K562 (cell line): ENCODE measurements at regions not wholly inside any gene's neighbourhood (a gene's known extent, or its start where the extent isn't known, plus 50 kb on each side); places are given as distances from the start of the nearest gene placed in this dataset.

Experiments used
- ATAC-seq: fragments of 200-7000 bp; cut with Tn5 transposase; 3 replicates; pipeline ENCODE4 v1.9.1; 2020; ENCODE audit warnings: moderate library complexity
- BruUV-seq: library from RNA; stranded (reverse); fragments of 400-500 nt; replicated peaks from 2 replicates; lab custom pipeline; 2021; lab: Mats Ljungman, UMichigan
- CTCF ChIA-PET: fragments of 300-600 bp; formaldehyde crosslinking; extraction: SDS; loops from one replicate; lab custom pipeline; 2021; ENCODE audit warnings: low intra/inter-chr PET ratio; lab: Yijun Ruan, JAX
- POLR2A ChIA-PET: fragments of 300-600, 350-650 bp; sonication (Branson Sonifier 250); formaldehyde crosslinking; extraction: SDS; loops from one replicate; lab custom pipeline; 2021; ENCODE audit warnings: antibody characterized with exemption, inconsistent platforms; lab: Yijun Ruan, JAX
- DNase-seq, 4 experiments: peaks; one replicate each; pipeline versions ENCODE4 v3.0.0 to v3.0.0-alpha.2; 2011 to 2018; ENCODE audit warnings: low spot score in 3 of 4, mixed read lengths in 3 of 4; ENCODE audit errors: extremely low read depth in 1 of 4
- FAIRE-seq: peaks from 2 replicates; lab custom pipeline; 2011; peaks lifted over from hg19 to GRCh38; lab: Jason Lieb, UNC
- H2AFZ ChIP-seq: 2 replicates; pipeline ENCODE4 v1.6.0; 2011; ENCODE audit warnings: low read depth, low read length, control low read depth, inconsistent platforms
- H3K27ac ChIP-seq: fragments of 200-600 bp; 3 replicates; pipeline ENCODE4 v1.8.0; 2011; ENCODE audit warnings: low read depth, mild to moderate bottlenecking, control low read depth, inconsistent platforms, low read length, moderate library complexity, mixed read lengths; ENCODE audit errors: extremely low read depth
- H3K27me3 ChIP-seq, 2 experiments: fragments of 300-600 bp in 1 of 2; 2 replicates in 1 of 2; 3 replicates in 1 of 2; pipeline versions ENCODE4 v1.6.0 to v1.8.0; 2011; ENCODE audit warnings: inconsistent platforms in 2 of 2, low read length in 2 of 2, mild to moderate bottlenecking in 1 of 2, mixed read lengths in 1 of 2, moderate library complexity in 1 of 2; ENCODE audit not compliant: control insufficient read depth in 2 of 2, insufficient read depth in 2 of 2
- H3K36me3 ChIP-seq: fragments of 300-600 bp; 3 replicates; pipeline ENCODE4 v1.8.0; 2011; ENCODE audit warnings: mild to moderate bottlenecking, low read length, inconsistent platforms; ENCODE audit not compliant: control insufficient read depth, insufficient read depth
- H3K4me1 ChIP-seq, 2 experiments: fragments of 200-600 bp in 1 of 2; replicated peaks in 1 of 2; 2 replicates in 1 of 2; 3 replicates in 1 of 2; pipeline versions ENCODE4 v1.5.1 to v1.8.0; 2011; ENCODE audit warnings: inconsistent platforms in 2 of 2, low read length in 2 of 2, mild to moderate bottlenecking in 1 of 2, mixed read lengths in 1 of 2, moderate library complexity in 1 of 2; ENCODE audit not compliant: control insufficient read depth in 2 of 2, insufficient read depth in 2 of 2
- H3K4me2 ChIP-seq: 2 replicates; pipeline ENCODE4 v1.6.1; 2011; ENCODE audit warnings: low read length, control low read depth, inconsistent platforms, mixed read lengths; ENCODE audit not compliant: insufficient read depth
- H3K4me3 ChIP-seq: fragments of 200-600 bp; sonication (generic), shearing (Covaris generic); 2 replicates; pipeline ENCODE4 v1.5.1; 2016; ENCODE audit warnings: control low read depth, inconsistent platforms
- H3K79me2 ChIP-seq: fragments of 200-600 bp; 3 replicates; pipeline ENCODE4 v1.8.0; 2011; ENCODE audit warnings: low read length, inconsistent platforms; ENCODE audit not compliant: control insufficient read depth, insufficient read depth
- H3K9ac ChIP-seq, 2 experiments: 2 replicates each; pipeline versions ENCODE4 v1.6.0 to v1.6.1; 2011; ENCODE audit warnings: low read depth in 2 of 2, low read length in 2 of 2, control low read depth in 1 of 2, inconsistent platforms in 1 of 2, mild to moderate bottlenecking in 1 of 2, mixed read lengths in 1 of 2; ENCODE audit not compliant: insufficient read depth in 1 of 2
- H3K9me1 ChIP-seq: one replicate; pipeline ENCODE4 v1.6.0; 2011; ENCODE audit warnings: inconsistent platforms, mild to moderate bottlenecking, low read length, moderate library complexity; ENCODE audit not compliant: control insufficient read depth, insufficient read depth
- H3K9me3 ChIP-seq: replicated peaks from 2 replicates; pipeline ENCODE4 v1.5.1; 2011; ENCODE audit warnings: low read depth, low read length, inconsistent platforms; ENCODE audit not compliant: control insufficient read depth, insufficient read depth
- H4K20me1 ChIP-seq: replicated peaks from 2 replicates; pipeline ENCODE4 v1.6.1; 2011; ENCODE audit warnings: low read length, inconsistent platforms, mixed read lengths; ENCODE audit not compliant: control insufficient read depth, insufficient read depth
- CGGBP1 ChIP-seq: fragments of 250-450 bp; sonication (Bioruptor Pico); IDR thresholded peaks from 2 replicates; pipeline ENCODE4 v1.9.0; 2021; ENCODE audit warnings: mild to moderate bottlenecking
- CREB3 ChIP-seq: fragments of 450-650 bp; conservative IDR thresholded peaks from 2 replicates; pipeline ENCODE4 v1.6.1; 2016; ENCODE audit warnings: missing genetic modification characterization, low read depth, mild to moderate bottlenecking, missing compliant biosample characterization, moderate library complexity
- E4F1 ChIP-seq: fragments of 250-450 bp; sonication (Bioruptor Pico); IDR thresholded peaks from 2 replicates; pipeline ENCODE4 v1.5.0; 2021; ENCODE audit warnings: mild to moderate bottlenecking, borderline replicate concordance
- HINFP ChIP-seq: fragments of 450-650 bp; conservative IDR thresholded peaks from 2 replicates; pipeline ENCODE4 v1.6.1; 2016; ENCODE audit warnings: missing genetic modification characterization, low read depth, mild to moderate bottlenecking, control low read depth, missing compliant biosample characterization
- MAFG ChIP-seq: fragments of 450-650 bp; conservative IDR thresholded peaks from 2 replicates; pipeline ENCODE4 v1.6.1; 2016; ENCODE audit warnings: missing genetic modification characterization, missing compliant biosample characterization
- MLX ChIP-seq, 2 experiments: fragments of 450-650 bp in 1 of 2; sonication (generic) in 1 of 2; formaldehyde crosslinking; conservative IDR thresholded peaks; 2 replicates each; pipeline versions ENCODE4 v1.4.0 to v1.8.1; 2020 to 2022; ENCODE audit warnings: mild to moderate bottlenecking in 1 of 2, missing genetic modification reagents in 1 of 2
- NKRF ChIP-seq: fragments of 450-650 bp; IDR thresholded peaks from 2 replicates; pipeline ENCODE4 v1.6.1; 2016; ENCODE audit warnings: borderline replicate concordance
- RB1 ChIP-seq: fragments of 450-650 bp; IDR thresholded peaks from 2 replicates; pipeline ENCODE4 v1.6.1; 2017; ENCODE audit warnings: low read depth, mild to moderate bottlenecking
- RHOXF2B ChIP-seq: fragments of 250-450 bp; sonication (Bioruptor Pico); conservative IDR thresholded peaks from 2 replicates; pipeline ENCODE4 v1.5.1; 2021
- ZNF764 ChIP-seq: fragments of 250-450 bp; sonication (Bioruptor Pico); IDR thresholded peaks from 2 replicates; pipeline ENCODE4 v1.4.0; 2020; ENCODE audit warnings: low read depth, mild to moderate bottlenecking, moderate library complexity
- WGBS: fragments of 100-300 bp; shearing (Covaris generic); methylation state at CpG from one replicate; pipeline ENCODE4 v1.1.6; 2016; ENCODE audit warnings: low coverage, mixed read lengths; ENCODE audit not compliant: insufficient coverage; ENCODE audit errors: missing lambda C conversion rate; 5-methylcytosine and 5-hydroxymethylcytosine counted together
- in situ Hi-C: fragments of 300-500 bp; cut with MboI; formaldehyde crosslinking; loops from 4 replicates; pipeline ENCODE4 v1.15.0; 2018; ENCODE audit warnings: inconsistent platforms, mixed read lengths
- intact Hi-C: fragments of 100-400 bp; cut with micrococcal nuclease; formaldehyde crosslinking; loops from 2 replicates; pipeline ENCODE4 v1.14.2; 2022

GRCh38 chr17:79152110-79152509, 77.5 kb downstream of the ENGASE start (continued):
- TF ChIP-seq MLX (CRISPR knock-in tag; conservative IDR thresholded peaks at IDR 0.05) = no peak

- no peaks in the 10 kb centered on the region for H3K79me2 ChIP-seq
- no peak overlapping the region for H2AFZ ChIP-seq
- ChIA-PET CTCF (no interaction called here), POLR2A (interaction anchor here (0.5 kb wide), 1 partner anchor 738 kb away, joined by 3 read pairs; no protein-coding TSS in a partner anchor)
- in situ Hi-C loops (no loop called here), intact Hi-C loops (no loop called here)
- H3K4me3 ChIP-seq = no peak overlapping the region
- no peak for DNase-seq
- no peaks in the 10 kb centered on the region for H3K9me3 ChIP-seq
- H3K36me3 ChIP-seq = no peaks in the 10 kb centered on the region
- peaks cover 0 to 29% of the 10 kb centered on the region in 2 experiments; a peak in 2 of 5 replicates for H3K27me3 ChIP-seq
- 16% methylated on average over 19 of the region's 19 CpGs for WGBS
- H3K9ac ChIP-seq = no peak overlapping the region
- BruUV-seq = no TSS peak
- no peak for ATAC-seq
- H3K4me2 ChIP-seq = no peak overlapping the region
- no peaks in the 10 kb centered on the region for H3K9me1 ChIP-seq
- H3K27ac ChIP-seq = no peak overlapping the region
- H3K4me1 ChIP-seq = peaks cover 0 to 2% of the 10 kb centered on the region in 2 experiments; a peak in 1 of 5 replicates
- no peak for FAIRE-seq
- peaks cover 15% of the 10 kb centered on the region for H4K20me1 ChIP-seq
- no peak for TF ChIP-seq RB1
- no peak for TF ChIP-seq MAFG
- no peak for TF ChIP-seq HINFP (tag)
- TF ChIP-seq CREB3 (tag) = no peak
- TF ChIP-seq CGGBP1 (CRISPR knock-in tag) = no peak
- TF ChIP-seq RHOXF2B (CRISPR knock-in tag) = no peak
- TF ChIP-seq ZNF764 = no peak
- no peak for TF ChIP-seq E4F1
- no peak for TF ChIP-seq NKRF
These were observed 76.2 kb downstream of the ENGASE start for GRCh38 chr17:79150799-79151198.
